PC-9 (cell line): ENCODE measurements at regions not wholly inside any gene's neighbourhood (a gene's known extent, or its start where the extent isn't known, plus 50 kb on each side); places are given as distances from the start of the nearest gene placed in this dataset.

ENCODE experiments used
- BruUV-seq: library from RNA; stranded (reverse); fragments of 400-500 nt; replicated peaks from 2 replicates; lab custom pipeline; 2021; lab: Mats Ljungman, UMichigan
- CTCF ChIA-PET: fragments of 300-600 bp; sonication (Branson Sonifier 250); formaldehyde crosslinking; loops from one replicate; lab custom pipeline; 2022; ENCODE audit warnings: antibody characterized with exemption; lab: Charles Lee
- POLR2A ChIA-PET: fragments of 300-600 bp; sonication (Branson Sonifier 250); formaldehyde crosslinking; loops from one replicate; lab custom pipeline; 2022; ENCODE audit warnings: antibody characterized with exemption; ENCODE audit not compliant: unreplicated experiment; lab: Charles Lee
- DNase-seq, 2 experiments: peaks; one replicate each; pipeline versions ENCODE4 v3.0.0 to v3.0.0-alpha.2; 2015 to 2022; ENCODE audit warnings: mixed read lengths in 1 of 2
- H2AFZ ChIP-seq: fragments of 200-600 bp; sonication (generic); 2 replicates; pipeline ENCODE4 v1.8.1; 2017; ENCODE audit warnings: antibody characterized with exemption
- H3F3A ChIP-seq: fragments of 200-600 bp; sonication (generic); 2 replicates; pipeline ENCODE4 v1.8.1; 2017; ENCODE audit warnings: antibody characterized with exemption, mild to moderate bottlenecking, low read depth; ENCODE audit not compliant: insufficient read depth
- H3K27ac ChIP-seq: fragments of 200-600 bp; sonication (generic); 2 replicates; pipeline ENCODE4 v1.6.1; 2016; ENCODE audit warnings: mixed run types
- H3K27me3 ChIP-seq: fragments of 200-600 bp; sonication (generic); 2 replicates; pipeline ENCODE4 v1.6.1; 2016; ENCODE audit warnings: low read depth, mixed run types; ENCODE audit not compliant: insufficient read depth
- H3K36me3 ChIP-seq: fragments of 200-600 bp; sonication (generic); 2 replicates; pipeline ENCODE4 v1.6.1; 2016; ENCODE audit warnings: low read depth, mixed run types
- H3K4me1 ChIP-seq: fragments of 200-600 bp; sonication (generic); replicated peaks from 2 replicates; pipeline ENCODE4 v1.6.1; 2016; ENCODE audit warnings: mixed run types; ENCODE audit not compliant: insufficient read depth
- H3K4me2 ChIP-seq: fragments of 200-600 bp; sonication (generic); 2 replicates; pipeline ENCODE4 v1.6.1; 2017; ENCODE audit warnings: mixed run types
- H3K4me3 ChIP-seq: fragments of 200-600 bp; sonication (generic); 2 replicates; pipeline ENCODE4 v1.6.1; 2016; ENCODE audit warnings: mixed run types
- H3K79me2 ChIP-seq: fragments of 200-600 bp; sonication (generic); 2 replicates; pipeline ENCODE4 v1.6.1; 2017; ENCODE audit warnings: low read depth, mixed run types
- H3K9me2 ChIP-seq: fragments of 200-600 bp; sonication (generic); 2 replicates; pipeline ENCODE4 v1.8.1; 2017; ENCODE audit warnings: mild to moderate bottlenecking; ENCODE audit not compliant: insufficient read depth
- H3K9me3 ChIP-seq: fragments of 200-600 bp; sonication (generic); 2 replicates; pipeline ENCODE4 v1.8.1; 2016; ENCODE audit warnings: low read depth; ENCODE audit not compliant: insufficient read depth
- H4K20me1 ChIP-seq: fragments of 200-600 bp; sonication (generic); 2 replicates; pipeline ENCODE4 v1.8.1; 2017; ENCODE audit not compliant: insufficient read depth
- EZH2 ChIP-seq: fragments of 200-600 bp; sonication (generic); IDR thresholded peaks from 2 replicates; pipeline ENCODE4 v1.8.0; 2017; ENCODE audit warnings: antibody characterized with exemption, low read depth
- intact Hi-C: fragments of 100-400 bp; cut with micrococcal nuclease; formaldehyde crosslinking; loops from one replicate; pipeline ENCODE4 v1.10.0; 2022; ENCODE audit not compliant: unreplicated experiment
- TF ChIP-seq, protein P1 (sequence below): fragments of 200-600 bp; sonication (generic); conservative IDR thresholded peaks from 2 replicates; pipeline ENCODE4 v1.6.1; 2017; ENCODE audit warnings: mixed run types, antibody characterized with exemption, mild to moderate bottlenecking, moderate library complexity

DNA sequence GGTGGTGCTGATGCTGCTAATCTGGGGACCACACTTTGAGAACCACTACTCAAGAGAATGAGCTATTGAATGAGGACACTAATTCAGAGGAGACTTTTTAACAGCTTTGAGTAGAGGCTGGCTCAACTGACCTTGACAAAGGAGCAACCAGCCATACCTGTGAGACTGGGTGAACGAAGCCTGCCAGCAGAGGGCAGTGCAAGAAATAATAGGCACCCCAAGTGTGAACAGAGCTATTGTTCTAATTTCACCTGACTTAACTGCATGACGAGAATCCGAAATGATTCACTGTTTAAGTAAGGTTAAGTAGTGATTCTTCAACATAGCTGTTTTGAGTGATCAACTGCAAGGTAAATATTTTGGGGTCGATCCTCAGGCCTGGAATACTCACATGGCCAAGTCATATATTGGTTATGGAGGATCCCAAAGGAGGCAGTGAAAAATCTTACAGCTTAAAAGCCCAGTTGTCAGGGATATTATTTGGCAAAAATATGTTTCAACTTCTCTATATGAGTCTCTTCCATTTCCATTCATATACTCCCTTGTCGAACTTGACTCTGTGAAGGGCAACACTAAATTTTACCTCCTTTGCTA, 550.5 kb upstream of the MARCKS start:
- ChIA-PET CTCF (interaction anchor here (1.1 kb wide), 1 partner anchor 552 kb away, joined by 7 read pairs; no protein-coding TSS in a partner anchor), POLR2A (no interaction called here)
- Histone ChIP-seq H2AFZ (0 out of 2 replicates have a peak overlapping the region, but pooled peaks have one; percentile 11), H3K4me3 (no peak overlapping the region), H3F3A (no peaks in the 10 kb centered on the region), H3K4me2 (no peak overlapping the region), H3K36me3 (no peaks in the 10 kb centered on the region), H3K4me1 (no peaks in the 10 kb centered on the region), H3K9me3 (no peaks in the 10 kb centered on the region), H4K20me1 (no peaks in the 10 kb centered on the region), H3K27ac (no peak overlapping the region), H3K79me2 (no peaks in the 10 kb centered on the region), H3K27me3 (no peaks in the 10 kb centered on the region), H3K9me2 (no peaks in the 10 kb centered on the region; the same call in 1 of the 2 replicates)
- intact Hi-C loops = loop anchor here (10.0 kb wide), 1 partner anchor 182 kb away; no protein-coding TSS in a partner anchor
- peak in 1 of 2 experiments; percentile 42 for DNase-seq
- TF ChIP-seq, protein P1, sequence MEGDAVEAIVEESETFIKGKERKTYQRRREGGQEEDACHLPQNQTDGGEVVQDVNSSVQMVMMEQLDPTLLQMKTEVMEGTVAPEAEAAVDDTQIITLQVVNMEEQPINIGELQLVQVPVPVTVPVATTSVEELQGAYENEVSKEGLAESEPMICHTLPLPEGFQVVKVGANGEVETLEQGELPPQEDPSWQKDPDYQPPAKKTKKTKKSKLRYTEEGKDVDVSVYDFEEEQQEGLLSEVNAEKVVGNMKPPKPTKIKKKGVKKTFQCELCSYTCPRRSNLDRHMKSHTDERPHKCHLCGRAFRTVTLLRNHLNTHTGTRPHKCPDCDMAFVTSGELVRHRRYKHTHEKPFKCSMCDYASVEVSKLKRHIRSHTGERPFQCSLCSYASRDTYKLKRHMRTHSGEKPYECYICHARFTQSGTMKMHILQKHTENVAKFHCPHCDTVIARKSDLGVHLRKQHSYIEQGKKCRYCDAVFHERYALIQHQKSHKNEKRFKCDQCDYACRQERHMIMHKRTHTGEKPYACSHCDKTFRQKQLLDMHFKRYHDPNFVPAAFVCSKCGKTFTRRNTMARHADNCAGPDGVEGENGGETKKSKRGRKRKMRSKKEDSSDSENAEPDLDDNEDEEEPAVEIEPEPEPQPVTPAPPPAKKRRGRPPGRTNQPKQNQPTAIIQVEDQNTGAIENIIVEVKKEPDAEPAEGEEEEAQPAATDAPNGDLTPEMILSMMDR = peak; percentile 69
- TF ChIP-seq EZH2 = no peak
- no TSS peak for BruUV-seq

DNA sequence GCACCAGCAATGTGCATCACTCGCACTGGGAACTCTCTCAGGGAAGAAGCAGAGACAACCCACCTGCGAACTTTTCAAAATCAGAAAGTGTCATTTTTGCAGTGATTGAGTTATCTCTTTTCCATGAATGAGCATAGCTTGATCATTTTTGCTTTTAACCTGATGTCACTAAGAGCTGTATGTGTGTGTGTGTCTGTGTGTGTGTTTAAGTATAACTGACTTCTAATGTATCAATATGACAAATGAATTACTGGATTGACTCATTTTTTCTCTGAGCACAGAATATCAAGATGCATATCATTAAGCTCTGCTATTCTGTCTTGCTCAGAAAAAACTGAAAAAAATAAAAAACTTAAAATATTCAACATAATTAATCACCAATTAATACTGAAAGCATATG, 548.9 kb upstream of the MARCKS start:
- intact Hi-C loops = loop anchor here (10.0 kb wide), 1 partner anchor 183 kb away; no protein-coding TSS in a partner anchor
- Histone ChIP-seq H3K9me2 (peaks cover 5% of the 10 kb centered on the region), H3K27me3 (no peaks in the 10 kb centered on the region), H3K4me1 (no peaks in the 10 kb centered on the region), H4K20me1 (no peaks in the 10 kb centered on the region), H3K27ac (no peak overlapping the region), H3K4me3 (no peak overlapping the region), H3K79me2 (no peaks in the 10 kb centered on the region), H3K36me3 (no peaks in the 10 kb centered on the region), H2AFZ (no peak overlapping the region), H3F3A (no peaks in the 10 kb centered on the region), H3K4me2 (no peak overlapping the region), H3K9me3 (no peaks in the 10 kb centered on the region)
- BruUV-seq = no TSS peak
- DNase-seq = no peak
- TF ChIP-seq, protein P1 = no peak
- no peak for TF ChIP-seq EZH2
- CTCF ChIA-PET = no interaction called here
- POLR2A ChIA-PET = no interaction called here

DNA sequence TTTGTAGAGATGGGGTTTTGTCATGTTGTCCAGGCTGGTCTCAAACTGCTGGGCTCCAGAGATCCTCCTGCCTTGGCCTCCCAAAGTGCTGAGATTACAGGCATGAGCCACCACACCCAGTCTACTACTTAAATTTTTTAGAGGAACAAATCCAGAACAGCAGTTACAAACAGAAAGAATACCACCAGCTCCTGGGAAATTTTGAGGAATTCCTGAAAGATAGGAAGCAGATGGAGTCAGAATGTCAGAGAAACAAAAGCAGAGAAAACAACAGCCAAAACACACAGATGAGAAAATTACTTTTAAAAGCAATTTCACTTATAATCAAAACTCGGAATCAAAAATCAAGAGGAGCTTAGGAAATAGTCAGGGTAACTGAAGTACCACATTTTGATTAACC, 543.3 kb upstream of the MARCKS start:
- no peaks in the 10 kb centered on the region for H3K79me2 ChIP-seq
- H3K4me3 ChIP-seq = no peak overlapping the region
- intact Hi-C loops = no loop called here
- ChIA-PET POLR2A (no interaction called here), CTCF (no interaction called here)
- H3F3A ChIP-seq = no peaks in the 10 kb centered on the region
- no peaks in the 10 kb centered on the region for H3K9me3 ChIP-seq
- no peaks in the 10 kb centered on the region for H4K20me1 ChIP-seq
- no peak overlapping the region for H3K27ac ChIP-seq
- no peak overlapping the region for H3K4me2 ChIP-seq
- no TSS peak for BruUV-seq
- no peak for TF ChIP-seq EZH2
- TF ChIP-seq, protein P1 = no peak
- H3K4me1 ChIP-seq = no peaks in the 10 kb centered on the region
- H3K9me2 ChIP-seq = peaks cover 5% of the 10 kb centered on the region
- no peaks in the 10 kb centered on the region for H3K27me3 ChIP-seq
- H2AFZ ChIP-seq = no peak overlapping the region; the same call in 1 of the 2 replicates
- no peaks in the 10 kb centered on the region for H3K36me3 ChIP-seq
- DNase-seq = no peak
